A673 (cell line): ENCODE measurements at regions not wholly inside any gene's neighbourhood (a gene's known extent, or its start where the extent isn't known, plus 50 kb on each side); places are given as distances from the start of the nearest gene placed in this dataset.
"Not testable (repeated sequence)": the region's sequence is repeated elsewhere in the genome, so short reads cannot be mapped to it uniquely, and the experiment has no call there.

Experiments used
- BruUV-seq: library from RNA; stranded (reverse); fragments of 400-500 nt; replicated peaks from 2 replicates; lab custom pipeline; 2021; lab: Mats Ljungman, UMichigan
- CTCF ChIA-PET: fragments of 300-600 bp; sonication (Branson Sonifier 250); formaldehyde crosslinking; loops from one replicate; lab custom pipeline; 2022; ENCODE audit warnings: antibody characterized with exemption; lab: Charles Lee
- POLR2A ChIA-PET: fragments of 300-600 bp; sonication (Branson Sonifier 250); formaldehyde crosslinking; loops from one replicate; lab custom pipeline; 2022; ENCODE audit warnings: antibody characterized with exemption; ENCODE audit not compliant: low non-redundant PET; lab: Charles Lee
- DNase-seq: peaks from one replicate; pipeline ENCODE4 v3.0.0-alpha.2; 2015; ENCODE audit warnings: low spot score
- H3K27ac ChIP-seq: fragments of 200-600 bp; sonication (generic); 2 replicates; pipeline ENCODE4 v1.5.1; 2016; ENCODE audit warnings: mixed run types, low read depth, mild to moderate bottlenecking, mixed read lengths, antibody characterized with exemption, low read length; ENCODE audit not compliant: poor library complexity, severe bottlenecking
- H3K27me3 ChIP-seq: fragments of 200-600 bp; sonication (generic); replicated peaks from 2 replicates; pipeline ENCODE4 v1.6.1; 2017; ENCODE audit warnings: mixed run types, low read depth, mild to moderate bottlenecking, mixed read lengths, antibody characterized with exemption, low read length; ENCODE audit not compliant: insufficient read depth, poor library complexity
- H3K36me3 ChIP-seq: fragments of 200-600 bp; sonication (generic); 2 replicates; pipeline ENCODE4 v1.6.1; 2016; ENCODE audit warnings: mixed run types, mild to moderate bottlenecking, mixed read lengths, antibody characterized with exemption, low read length; ENCODE audit not compliant: insufficient read depth, poor library complexity, severe bottlenecking
- H3K4me1 ChIP-seq: fragments of 200-600 bp; sonication (generic); 2 replicates; pipeline ENCODE4 v1.6.1; 2017; ENCODE audit warnings: mixed run types, mild to moderate bottlenecking, mixed read lengths, antibody characterized with exemption, low read length; ENCODE audit not compliant: insufficient read depth, poor library complexity, severe bottlenecking
- H3K4me3 ChIP-seq: fragments of 200-600 bp; sonication (generic); 2 replicates; pipeline ENCODE4 v1.5.1; 2016; ENCODE audit warnings: low read depth, mixed run types, mild to moderate bottlenecking, mixed read lengths, low read length; ENCODE audit not compliant: poor library complexity, severe bottlenecking
- H3K9me3 ChIP-seq: fragments of 200-600 bp; sonication (generic); 2 replicates; pipeline ENCODE4 v1.6.1; 2016; ENCODE audit warnings: mixed run types, low read depth, mild to moderate bottlenecking, mixed read lengths, antibody characterized with exemption, low read length; ENCODE audit not compliant: poor library complexity, severe bottlenecking
- EZH2 ChIP-seq: fragments of 200-600 bp; sonication (generic); IDR thresholded peaks from 2 replicates; pipeline ENCODE4 v1.6.1; 2017; ENCODE audit warnings: borderline replicate concordance, low read depth, mild to moderate bottlenecking, mixed read lengths, antibody characterized with exemption, low read length; ENCODE audit not compliant: poor library complexity, severe bottlenecking
- intact Hi-C: fragments of 100-400 bp; cut with micrococcal nuclease; formaldehyde crosslinking; loops from one replicate; pipeline ENCODE4 v1.10.0; 2022; ENCODE audit not compliant: unreplicated experiment
- TF ChIP-seq, protein P1 (sequence below): fragments of 300-800, 200-600 bp; sonication (generic); conservative IDR thresholded peaks from 2 replicates; pipeline ENCODE4 v1.5.1; 2017; ENCODE audit warnings: low read depth, mild to moderate bottlenecking, antibody characterized with exemption, low read length, moderate library complexity, mixed read lengths

DNA sequence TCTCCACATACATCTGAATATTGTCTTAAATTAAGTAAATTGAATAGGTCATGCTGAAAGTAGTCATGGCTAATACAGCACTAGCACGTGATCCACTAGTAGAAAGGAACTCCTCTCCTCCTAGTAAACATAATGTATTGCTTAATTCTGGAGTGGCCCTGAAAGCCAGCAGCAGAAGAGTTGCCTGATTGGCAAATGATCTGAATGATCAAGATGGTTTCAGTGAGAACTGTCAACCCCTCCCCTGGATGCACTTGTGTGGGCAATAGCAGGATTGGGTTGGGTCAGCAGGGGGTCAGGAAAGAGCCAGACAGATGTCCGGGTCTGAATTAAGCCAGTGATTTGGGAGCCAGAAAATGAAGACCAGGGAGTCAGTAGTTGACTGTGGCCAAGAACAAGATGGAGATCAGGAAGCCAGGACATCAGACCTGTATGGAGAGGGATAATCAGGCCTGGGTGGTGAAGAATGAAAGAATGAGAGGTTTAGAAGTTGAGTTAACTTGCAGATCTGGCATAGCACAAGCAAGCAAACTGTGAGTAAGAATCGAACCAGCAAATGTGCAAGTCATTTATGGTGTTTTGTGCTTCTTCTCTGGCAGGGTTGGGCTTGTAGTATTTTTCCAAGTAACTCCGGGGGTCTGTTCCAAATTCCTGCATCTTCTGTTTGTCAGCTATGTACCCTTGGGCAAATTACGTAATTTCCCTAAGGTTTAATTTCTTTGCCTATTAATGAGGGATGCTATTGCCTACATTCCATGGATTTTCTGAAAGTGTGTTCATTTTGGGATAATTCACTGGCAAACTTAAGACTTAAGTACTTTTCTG, 304.9 kb downstream of the CD109 start:
- TF ChIP-seq, protein P1, sequence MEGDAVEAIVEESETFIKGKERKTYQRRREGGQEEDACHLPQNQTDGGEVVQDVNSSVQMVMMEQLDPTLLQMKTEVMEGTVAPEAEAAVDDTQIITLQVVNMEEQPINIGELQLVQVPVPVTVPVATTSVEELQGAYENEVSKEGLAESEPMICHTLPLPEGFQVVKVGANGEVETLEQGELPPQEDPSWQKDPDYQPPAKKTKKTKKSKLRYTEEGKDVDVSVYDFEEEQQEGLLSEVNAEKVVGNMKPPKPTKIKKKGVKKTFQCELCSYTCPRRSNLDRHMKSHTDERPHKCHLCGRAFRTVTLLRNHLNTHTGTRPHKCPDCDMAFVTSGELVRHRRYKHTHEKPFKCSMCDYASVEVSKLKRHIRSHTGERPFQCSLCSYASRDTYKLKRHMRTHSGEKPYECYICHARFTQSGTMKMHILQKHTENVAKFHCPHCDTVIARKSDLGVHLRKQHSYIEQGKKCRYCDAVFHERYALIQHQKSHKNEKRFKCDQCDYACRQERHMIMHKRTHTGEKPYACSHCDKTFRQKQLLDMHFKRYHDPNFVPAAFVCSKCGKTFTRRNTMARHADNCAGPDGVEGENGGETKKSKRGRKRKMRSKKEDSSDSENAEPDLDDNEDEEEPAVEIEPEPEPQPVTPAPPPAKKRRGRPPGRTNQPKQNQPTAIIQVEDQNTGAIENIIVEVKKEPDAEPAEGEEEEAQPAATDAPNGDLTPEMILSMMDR: no peak
- TF ChIP-seq EZH2: no peak
- CTCF ChIA-PET: no interaction called here

GRCh38 chr6:73990609-73991238, 294.7 kb downstream of the CD109 start:
- DNase-seq, H3K9me3 ChIP-seq, intact Hi-C loops, H3K36me3 ChIP-seq, H3K27me3 ChIP-seq, BruUV-seq, POLR2A ChIA-PET, H3K4me1 ChIP-seq, CTCF ChIA-PET, H3K4me3 ChIP-seq, H3K27ac ChIP-seq: not testable (repeated sequence)

More for the DNA sequence above, 304.9 kb downstream of the CD109 start:
- no peaks in the 10 kb centered on the region for H3K4me1 ChIP-seq
- no peaks in the 10 kb centered on the region for H3K9me3 ChIP-seq
- no peak overlapping the region for H3K27ac ChIP-seq
- intact Hi-C loops: no loop called here
- no TSS peak for BruUV-seq
- POLR2A ChIA-PET: no interaction called here
- H3K27me3 ChIP-seq: no peaks in the 10 kb centered on the region
- no peak for DNase-seq
- no peaks in the 10 kb centered on the region for H3K36me3 ChIP-seq
- H3K4me3 ChIP-seq: no peak overlapping the region

- no peaks in the 10 kb centered on the region for H3K27me3 ChIP-seq
- BruUV-seq: no TSS peak
- H3K4me1 ChIP-seq: no peaks in the 10 kb centered on the region
- H3K36me3 ChIP-seq: no peaks in the 10 kb centered on the region
- H3K27ac ChIP-seq: no peak overlapping the region
- ChIA-PET POLR2A (no interaction called here), CTCF (no interaction called here)
- H3K4me3 ChIP-seq: no peak overlapping the region
- intact Hi-C loops: no loop called here
- no peaks in the 10 kb centered on the region for H3K9me3 ChIP-seq
- TF ChIP-seq EZH2: no peak
- TF ChIP-seq, protein P1: no peak
- no peak for DNase-seq
Measured at GRCh38 chr6:73989428-73989827, 293.4 kb downstream of the CD109 start.
